ENCODE measurements at regions not wholly inside any gene's neighbourhood (a gene's known extent, or its start where the extent isn't known, plus 50 kb on each side); places are given as distances from the start of the nearest gene placed in this dataset.

DNA sequence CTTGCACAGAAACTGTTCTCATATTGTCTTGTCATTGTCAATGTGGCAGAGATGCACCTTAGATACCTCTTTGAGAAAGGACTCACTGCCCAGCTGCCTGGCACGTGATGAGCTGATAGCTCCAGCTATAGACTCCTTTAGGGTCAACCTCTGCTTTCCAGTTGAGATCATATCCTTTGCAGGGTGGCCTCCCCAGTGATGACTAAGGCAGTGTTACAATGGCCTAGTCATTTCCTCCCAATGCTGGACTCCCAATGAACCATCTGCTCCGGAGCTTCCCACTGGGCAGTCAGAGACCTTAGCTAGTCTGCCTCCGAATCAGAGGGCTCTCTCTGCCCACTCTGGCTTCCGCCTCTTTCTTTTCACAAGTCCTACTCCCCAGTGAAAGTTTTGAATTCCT lies 79.5 kb downstream of the CHRD start:
- no peak for TF ChIP-seq POLR2A (IDR thresholded peaks at IDR 0.05)
- TF ChIP-seq, protein P1, sequence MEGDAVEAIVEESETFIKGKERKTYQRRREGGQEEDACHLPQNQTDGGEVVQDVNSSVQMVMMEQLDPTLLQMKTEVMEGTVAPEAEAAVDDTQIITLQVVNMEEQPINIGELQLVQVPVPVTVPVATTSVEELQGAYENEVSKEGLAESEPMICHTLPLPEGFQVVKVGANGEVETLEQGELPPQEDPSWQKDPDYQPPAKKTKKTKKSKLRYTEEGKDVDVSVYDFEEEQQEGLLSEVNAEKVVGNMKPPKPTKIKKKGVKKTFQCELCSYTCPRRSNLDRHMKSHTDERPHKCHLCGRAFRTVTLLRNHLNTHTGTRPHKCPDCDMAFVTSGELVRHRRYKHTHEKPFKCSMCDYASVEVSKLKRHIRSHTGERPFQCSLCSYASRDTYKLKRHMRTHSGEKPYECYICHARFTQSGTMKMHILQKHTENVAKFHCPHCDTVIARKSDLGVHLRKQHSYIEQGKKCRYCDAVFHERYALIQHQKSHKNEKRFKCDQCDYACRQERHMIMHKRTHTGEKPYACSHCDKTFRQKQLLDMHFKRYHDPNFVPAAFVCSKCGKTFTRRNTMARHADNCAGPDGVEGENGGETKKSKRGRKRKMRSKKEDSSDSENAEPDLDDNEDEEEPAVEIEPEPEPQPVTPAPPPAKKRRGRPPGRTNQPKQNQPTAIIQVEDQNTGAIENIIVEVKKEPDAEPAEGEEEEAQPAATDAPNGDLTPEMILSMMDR (IDR thresholded peaks at IDR 0.05), result no peak
